ENCODE measurements at regions not wholly inside any gene's neighbourhood (a gene's known extent, or its start where the extent isn't known, plus 50 kb on each side); places are given as distances from the start of the nearest gene placed in this dataset.

DNA sequence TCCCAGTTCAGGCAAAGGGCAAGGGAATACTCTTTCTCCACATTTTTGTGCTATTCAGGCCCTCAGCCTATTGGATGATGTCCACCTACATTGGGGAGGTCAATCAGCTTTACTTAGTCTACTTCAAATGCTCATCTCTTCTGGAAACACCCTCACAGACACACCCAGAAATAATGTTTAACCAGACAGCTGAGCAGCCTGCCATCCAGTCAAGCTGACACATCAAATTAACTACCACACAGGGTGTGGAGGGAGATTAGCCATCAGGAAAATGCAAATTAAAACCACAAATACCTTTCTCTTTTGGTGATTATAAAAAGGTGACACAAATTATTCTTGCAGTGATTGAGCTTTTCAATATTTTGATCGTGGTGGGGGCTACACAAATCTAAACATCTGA is 74.7 kb upstream of the FZD8 start:
- Histone ChIP-seq H3K36me3 (no peaks in the 10 kb centered on the region), H3K9me3 (no peaks in the 10 kb centered on the region), H3K4me3 (no peak overlapping the region), H3K27me3 (no peaks in the 10 kb centered on the region), H3K4me1 (no peaks in the 10 kb centered on the region), H3K27ac (no peak overlapping the region)
- ATAC-seq (no peak), DNase-seq (no peak)
- TF ChIP-seq, protein P1, sequence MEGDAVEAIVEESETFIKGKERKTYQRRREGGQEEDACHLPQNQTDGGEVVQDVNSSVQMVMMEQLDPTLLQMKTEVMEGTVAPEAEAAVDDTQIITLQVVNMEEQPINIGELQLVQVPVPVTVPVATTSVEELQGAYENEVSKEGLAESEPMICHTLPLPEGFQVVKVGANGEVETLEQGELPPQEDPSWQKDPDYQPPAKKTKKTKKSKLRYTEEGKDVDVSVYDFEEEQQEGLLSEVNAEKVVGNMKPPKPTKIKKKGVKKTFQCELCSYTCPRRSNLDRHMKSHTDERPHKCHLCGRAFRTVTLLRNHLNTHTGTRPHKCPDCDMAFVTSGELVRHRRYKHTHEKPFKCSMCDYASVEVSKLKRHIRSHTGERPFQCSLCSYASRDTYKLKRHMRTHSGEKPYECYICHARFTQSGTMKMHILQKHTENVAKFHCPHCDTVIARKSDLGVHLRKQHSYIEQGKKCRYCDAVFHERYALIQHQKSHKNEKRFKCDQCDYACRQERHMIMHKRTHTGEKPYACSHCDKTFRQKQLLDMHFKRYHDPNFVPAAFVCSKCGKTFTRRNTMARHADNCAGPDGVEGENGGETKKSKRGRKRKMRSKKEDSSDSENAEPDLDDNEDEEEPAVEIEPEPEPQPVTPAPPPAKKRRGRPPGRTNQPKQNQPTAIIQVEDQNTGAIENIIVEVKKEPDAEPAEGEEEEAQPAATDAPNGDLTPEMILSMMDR (IDR thresholded peaks at IDR 0.05) = no peak
- intact Hi-C loops (cut with DNase I) = no loop called here

DNA sequence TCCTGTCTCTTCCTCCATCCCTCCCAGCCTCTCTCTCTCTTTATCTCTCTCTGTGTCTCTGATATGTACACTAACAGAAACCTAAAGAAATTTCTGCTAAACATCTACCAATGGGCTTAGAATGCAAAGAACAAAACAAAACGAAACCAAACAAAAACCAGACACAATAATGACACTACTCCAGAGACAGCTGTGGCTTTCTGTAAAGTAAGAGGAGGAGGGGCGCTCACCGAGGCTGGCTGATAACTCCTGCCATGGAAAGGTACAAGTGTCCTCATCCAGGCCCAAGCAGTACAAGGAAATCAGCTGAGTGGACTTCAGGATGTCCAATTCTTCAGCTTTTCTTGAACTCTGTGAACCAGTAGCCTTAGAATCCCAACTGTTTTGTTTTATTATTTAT is 70.4 kb upstream of the FZD8 start:
- TF ChIP-seq, protein P1 (IDR thresholded peaks at IDR 0.05) = no peak
- intact Hi-C loops (cut with DNase I) = no loop called here
- ATAC-seq = no peak

DNA sequence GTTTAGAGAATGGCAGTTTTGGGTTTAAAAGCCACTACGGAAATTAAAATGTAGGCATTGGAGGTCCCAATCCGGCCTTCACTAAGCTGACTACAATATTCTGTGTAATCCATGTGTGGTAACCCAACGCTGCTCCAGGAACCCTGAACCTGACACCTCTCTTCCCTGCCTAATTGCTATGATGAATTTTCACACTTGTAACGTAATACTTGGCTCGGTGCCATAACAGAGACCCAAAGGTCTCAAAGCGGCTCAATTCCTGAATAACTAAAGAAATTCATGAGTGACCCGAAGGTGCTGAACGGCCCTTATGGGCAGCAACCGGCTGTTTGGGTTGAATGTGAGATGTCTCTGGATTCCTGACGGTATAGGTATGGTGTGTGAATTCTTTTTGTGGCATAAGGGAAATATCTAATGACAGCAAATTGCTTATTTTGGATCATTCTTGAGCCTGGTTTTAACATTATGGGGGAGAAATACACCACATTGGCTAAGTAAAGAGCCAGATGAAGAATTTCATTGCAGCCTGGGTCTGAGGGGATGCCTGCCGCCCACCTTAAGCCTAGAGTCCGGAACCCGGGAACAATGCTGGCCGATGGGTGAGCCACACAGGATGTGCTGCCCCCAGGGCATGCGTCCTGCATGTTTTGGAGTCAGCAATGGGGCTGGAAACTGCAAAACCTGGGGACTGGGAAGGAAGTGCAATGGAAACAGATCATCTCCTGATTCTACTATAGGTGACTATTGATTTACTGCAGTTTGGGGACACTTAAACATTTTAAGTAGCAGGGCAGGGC is 69.7 kb upstream of the FZD8 start:
- TF ChIP-seq, protein P1 (IDR thresholded peaks at IDR 0.05) = no peak
- ATAC-seq = no peak
- H3K27ac ChIP-seq = no peak overlapping the region

More for the DNA sequence above, 70.4 kb upstream of the FZD8 start:
- H3K4me1 ChIP-seq = no peaks in the 10 kb centered on the region
- H3K4me3 ChIP-seq = no peak overlapping the region
- no peaks in the 10 kb centered on the region for H3K36me3 ChIP-seq
- H3K9me3 ChIP-seq = no peaks in the 10 kb centered on the region
- no peak overlapping the region for H3K27ac ChIP-seq
- no peak for DNase-seq
- H3K27me3 ChIP-seq = no peaks in the 10 kb centered on the region

DNA sequence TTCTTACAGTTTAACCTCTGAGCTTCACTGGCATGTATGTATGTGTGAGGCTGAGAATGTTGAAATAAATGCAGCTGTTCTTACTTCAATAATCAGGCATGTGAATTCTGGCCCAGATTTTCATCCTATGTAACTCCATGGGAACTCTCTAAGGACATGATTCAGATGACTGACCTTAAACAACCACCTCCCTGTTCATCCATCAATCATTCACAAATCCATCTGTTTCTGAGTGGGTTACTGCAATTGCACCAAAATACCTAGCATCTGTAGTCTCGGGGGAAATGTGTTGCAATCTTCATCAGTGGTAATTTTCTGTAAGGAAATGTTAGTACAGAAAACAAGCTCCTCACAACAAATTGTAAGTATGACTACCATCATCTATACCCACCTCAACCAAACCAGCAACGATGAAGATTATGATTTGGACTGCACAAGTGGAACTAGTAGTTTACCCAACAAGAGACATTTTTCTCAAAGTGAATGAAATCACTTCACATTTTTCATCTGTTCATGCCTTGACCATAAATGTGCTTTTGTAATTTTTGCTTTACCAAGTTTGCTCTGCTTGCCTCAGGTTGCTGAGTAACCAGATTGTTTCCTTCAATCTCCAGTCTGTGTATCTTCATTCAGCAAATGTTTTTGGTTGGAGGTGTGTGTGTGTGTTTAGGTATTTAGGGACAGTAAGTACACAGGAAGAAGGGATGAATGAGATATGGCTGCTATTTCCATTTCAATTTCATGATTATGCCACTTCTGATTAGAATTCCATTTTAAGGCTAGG is 65.7 kb upstream of the FZD8 start:
- Histone ChIP-seq H3K27me3 (no peaks in the 10 kb centered on the region), H3K4me1 (no peaks in the 10 kb centered on the region), H3K4me3 (no peak overlapping the region), H3K9me3 (no peaks in the 10 kb centered on the region), H3K36me3 (no peaks in the 10 kb centered on the region), H3K27ac (no peak overlapping the region)
- DNase-seq (no peak), ATAC-seq (no peak)
- intact Hi-C loops (cut with DNase I) = no loop called here
- TF ChIP-seq, protein P1 (IDR thresholded peaks at IDR 0.05) = no peak

More for the DNA sequence above, 69.7 kb upstream of the FZD8 start:
- Histone ChIP-seq H3K4me3 (no peak overlapping the region), H3K27me3 (no peaks in the 10 kb centered on the region), H3K9me3 (no peaks in the 10 kb centered on the region), H3K4me1 (no peaks in the 10 kb centered on the region), H3K36me3 (no peaks in the 10 kb centered on the region)
- intact Hi-C loops (cut with DNase I) = no loop called here
- DNase-seq = no peak

DNA sequence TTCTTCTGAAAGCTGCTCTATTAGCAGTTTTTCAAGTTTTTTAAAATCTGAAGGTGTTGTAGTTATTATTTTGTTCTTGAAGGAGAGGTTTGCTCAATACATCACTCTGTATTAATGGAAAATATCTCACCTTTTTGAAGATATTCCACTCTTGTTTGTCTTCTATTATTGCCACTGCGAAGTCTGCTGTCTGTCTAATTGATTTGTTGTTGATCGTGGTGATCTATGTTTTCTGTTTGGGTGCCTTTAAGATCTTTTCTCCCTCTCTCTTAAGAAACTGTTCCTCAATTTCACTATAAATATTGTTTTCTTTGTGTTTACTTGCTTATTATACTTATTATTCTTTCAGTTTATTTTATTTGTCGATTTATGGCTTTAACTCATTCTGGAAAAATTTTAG is 64.9 kb upstream of the FZD8 start:
- DNase-seq (no peak), ATAC-seq (no peak)
- H3K36me3 ChIP-seq = no peaks in the 10 kb centered on the region
- intact Hi-C loops (cut with DNase I) = no loop called here
- TF ChIP-seq, protein P1 (IDR thresholded peaks at IDR 0.05) = no peak
- no peak overlapping the region for H3K4me3 ChIP-seq
- H3K27me3 ChIP-seq = no peaks in the 10 kb centered on the region
- H3K4me1 ChIP-seq = no peaks in the 10 kb centered on the region
- no peaks in the 10 kb centered on the region for H3K9me3 ChIP-seq
- H3K27ac ChIP-seq = no peak overlapping the region

All from left lung (tissue), 4 donors.